ENCODE measurements at regions not wholly inside any gene's neighbourhood (a gene's known extent, or its start where the extent isn't known, plus 50 kb on each side); places are given as distances from the start of the nearest gene placed in this dataset.

DNA sequence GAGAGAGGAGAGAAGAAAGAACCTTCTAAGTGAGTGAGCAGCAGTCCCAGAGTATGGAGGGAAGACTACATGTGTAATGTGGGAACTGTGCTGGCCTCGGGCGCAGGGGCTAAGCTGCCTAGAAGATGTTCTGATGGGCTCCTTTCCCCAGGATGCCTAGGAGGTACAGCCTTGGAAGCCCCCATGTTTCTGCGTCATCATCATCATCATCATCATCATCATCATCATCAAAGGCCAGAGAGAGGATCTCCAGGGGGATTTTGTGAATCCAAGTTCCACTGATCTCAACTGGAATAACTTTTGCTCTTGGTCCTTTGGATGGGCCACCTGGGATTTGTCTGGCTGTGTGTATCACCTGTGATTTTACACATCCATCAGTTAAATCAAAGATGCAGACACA lies 86.0 kb downstream of the BUB3 start:
- Histone ChIP-seq H3K4me1 (ENCODE audit: low read depth) (no peaks in the 10 kb centered on the region), H3K36me3 (ENCODE audit: low read depth) (no peaks in the 10 kb centered on the region), H3K9me3 (no peaks in the 10 kb centered on the region), H3K4me3 (no peak overlapping the region)
- DNase-seq = no peak
- TF ChIP-seq, protein P1, sequence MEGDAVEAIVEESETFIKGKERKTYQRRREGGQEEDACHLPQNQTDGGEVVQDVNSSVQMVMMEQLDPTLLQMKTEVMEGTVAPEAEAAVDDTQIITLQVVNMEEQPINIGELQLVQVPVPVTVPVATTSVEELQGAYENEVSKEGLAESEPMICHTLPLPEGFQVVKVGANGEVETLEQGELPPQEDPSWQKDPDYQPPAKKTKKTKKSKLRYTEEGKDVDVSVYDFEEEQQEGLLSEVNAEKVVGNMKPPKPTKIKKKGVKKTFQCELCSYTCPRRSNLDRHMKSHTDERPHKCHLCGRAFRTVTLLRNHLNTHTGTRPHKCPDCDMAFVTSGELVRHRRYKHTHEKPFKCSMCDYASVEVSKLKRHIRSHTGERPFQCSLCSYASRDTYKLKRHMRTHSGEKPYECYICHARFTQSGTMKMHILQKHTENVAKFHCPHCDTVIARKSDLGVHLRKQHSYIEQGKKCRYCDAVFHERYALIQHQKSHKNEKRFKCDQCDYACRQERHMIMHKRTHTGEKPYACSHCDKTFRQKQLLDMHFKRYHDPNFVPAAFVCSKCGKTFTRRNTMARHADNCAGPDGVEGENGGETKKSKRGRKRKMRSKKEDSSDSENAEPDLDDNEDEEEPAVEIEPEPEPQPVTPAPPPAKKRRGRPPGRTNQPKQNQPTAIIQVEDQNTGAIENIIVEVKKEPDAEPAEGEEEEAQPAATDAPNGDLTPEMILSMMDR (IDR thresholded peaks at IDR 0.05) = no peak
- no peak for ATAC-seq
- intact Hi-C loops (cut with DNase I, micrococcal nuclease) = no loop called here

DNA sequence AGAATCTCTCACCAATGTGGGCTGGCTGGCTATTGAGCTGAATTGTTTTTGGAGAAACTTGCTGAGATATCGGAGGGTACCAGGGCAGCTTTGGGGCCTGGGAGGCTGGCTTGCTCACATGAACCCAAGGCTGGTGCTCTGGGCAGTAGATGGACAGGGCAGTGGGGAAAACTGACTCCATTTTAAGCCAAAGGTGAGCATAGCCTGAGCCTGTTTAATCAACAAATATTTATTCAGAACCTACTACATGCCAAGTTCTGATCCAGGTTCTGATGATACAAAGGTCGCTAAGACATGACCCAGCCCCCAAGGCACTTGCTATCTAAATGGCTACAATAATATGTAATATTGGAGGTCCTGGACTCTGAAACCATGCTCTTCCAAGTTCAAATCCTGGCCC lies 86.6 kb downstream of the BUB3 start:
- TF ChIP-seq, protein P1 (IDR thresholded peaks at IDR 0.05) = no peak
- Histone ChIP-seq H3K4me3 (no peak overlapping the region), H3K36me3 (ENCODE audit: low read depth) (no peaks in the 10 kb centered on the region), H3K4me1 (ENCODE audit: low read depth) (no peaks in the 10 kb centered on the region), H3K9me3 (no peaks in the 10 kb centered on the region)
- intact Hi-C loops (cut with DNase I, micrococcal nuclease) = no loop called here
- no peak for DNase-seq
- no peak for ATAC-seq

DNA sequence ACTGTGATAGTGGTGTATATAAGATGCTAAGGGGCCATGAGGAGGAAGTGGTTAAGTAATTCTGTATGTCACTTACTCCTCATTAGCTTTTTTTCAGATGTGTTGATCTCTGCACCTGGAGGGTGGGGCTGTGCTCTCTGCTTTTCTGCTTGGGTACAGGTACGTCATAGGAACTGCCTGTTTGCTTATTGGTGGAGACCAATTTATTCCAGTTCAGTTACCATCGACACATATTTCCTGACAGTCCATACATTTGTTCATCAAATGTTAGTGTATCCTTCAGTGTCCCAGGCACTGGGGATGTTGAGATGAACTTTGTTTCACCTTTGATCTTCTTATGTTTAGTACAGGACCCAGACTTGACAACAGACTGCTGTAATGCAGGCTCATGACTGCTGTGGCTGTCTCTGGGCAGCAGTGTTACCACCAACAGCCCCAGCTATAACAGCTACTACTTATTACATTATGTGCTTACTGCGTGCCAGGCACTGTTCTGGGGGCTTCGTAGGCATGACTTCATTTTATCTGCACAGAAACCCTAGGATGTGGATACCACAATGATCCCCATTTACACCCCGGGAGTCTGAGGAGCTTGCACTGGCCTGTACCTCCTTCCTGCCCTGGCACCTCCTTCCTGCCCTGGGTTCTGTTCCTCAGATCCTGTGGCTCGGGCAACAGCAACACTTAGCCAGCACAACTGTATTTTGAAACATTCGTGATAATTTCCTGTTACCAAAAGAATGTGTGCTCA lies 87.4 kb downstream of the BUB3 start:
- intact Hi-C loops (cut with DNase I, micrococcal nuclease) = no loop called here
- Histone ChIP-seq H3K4me3 (no peak overlapping the region), H3K36me3 (ENCODE audit: low read depth) (no peaks in the 10 kb centered on the region), H3K9me3 (no peaks in the 10 kb centered on the region), H3K4me1 (ENCODE audit: low read depth) (no peaks in the 10 kb centered on the region)
- peak; percentile 85 for ATAC-seq
- TF ChIP-seq, protein P1 (IDR thresholded peaks at IDR 0.05) = no peak
- DNase-seq = peak in 1 of 3 donors; percentile 30

DNA sequence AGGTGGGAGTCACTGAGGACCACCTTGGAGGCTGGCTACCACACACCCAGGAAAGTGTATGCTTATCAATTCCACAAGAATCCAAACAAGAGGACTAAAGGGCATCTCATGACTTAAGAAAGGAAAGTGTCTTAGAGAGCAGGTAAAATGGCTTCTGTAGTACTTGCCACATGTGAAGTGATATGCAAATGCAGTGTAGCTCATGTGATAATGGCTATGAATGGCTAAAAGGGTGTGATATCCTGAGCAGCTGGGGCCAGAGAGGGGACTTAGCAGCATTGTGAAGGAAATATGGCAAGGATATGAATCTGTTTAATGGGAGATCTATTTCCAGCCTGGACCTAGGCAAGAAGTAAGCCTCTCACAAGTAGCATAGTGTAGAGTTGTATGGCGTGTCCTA lies 90.5 kb downstream of the BUB3 start:
- no peaks in the 10 kb centered on the region for H3K9me3 ChIP-seq
- H3K4me3 ChIP-seq = no peak overlapping the region
- ATAC-seq = no peak
- TF ChIP-seq, protein P1 (IDR thresholded peaks at IDR 0.05) = no peak
- H3K36me3 ChIP-seq (ENCODE audit: low read depth) = no peaks in the 10 kb centered on the region
- intact Hi-C loops (cut with DNase I, micrococcal nuclease) = no loop called here
- no peak for DNase-seq
- no peaks in the 10 kb centered on the region for H3K4me1 ChIP-seq (ENCODE audit: low read depth)

DNA sequence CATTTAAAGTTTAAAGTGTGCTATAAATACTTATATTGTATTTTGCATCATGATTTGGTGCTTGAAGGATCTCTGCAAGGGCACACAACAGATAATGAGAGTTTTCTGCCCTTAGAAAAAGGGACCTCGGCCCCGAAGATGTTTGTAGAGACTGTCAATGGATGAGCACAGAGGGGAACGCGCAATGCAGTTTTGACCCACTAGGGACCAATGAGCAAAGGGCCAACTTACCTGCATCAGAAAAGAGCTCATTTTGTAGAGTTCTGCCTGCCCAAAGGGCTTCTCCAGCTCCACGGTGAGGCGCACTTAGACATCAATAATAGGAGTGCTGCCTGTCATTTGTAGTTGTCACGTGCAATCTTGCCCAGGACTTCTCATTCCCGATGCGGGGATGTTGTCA lies 91.1 kb downstream of the BUB3 start:
- TF ChIP-seq, protein P1 (IDR thresholded peaks at IDR 0.05) = no peak
- Histone ChIP-seq H3K4me3 (no peak overlapping the region), H3K9me3 (no peaks in the 10 kb centered on the region), H3K4me1 (ENCODE audit: low read depth) (no peaks in the 10 kb centered on the region), H3K36me3 (ENCODE audit: low read depth) (no peaks in the 10 kb centered on the region)
- intact Hi-C loops (cut with DNase I, micrococcal nuclease) = no loop called here
- ATAC-seq (no peak), DNase-seq (no peak)

DNA sequence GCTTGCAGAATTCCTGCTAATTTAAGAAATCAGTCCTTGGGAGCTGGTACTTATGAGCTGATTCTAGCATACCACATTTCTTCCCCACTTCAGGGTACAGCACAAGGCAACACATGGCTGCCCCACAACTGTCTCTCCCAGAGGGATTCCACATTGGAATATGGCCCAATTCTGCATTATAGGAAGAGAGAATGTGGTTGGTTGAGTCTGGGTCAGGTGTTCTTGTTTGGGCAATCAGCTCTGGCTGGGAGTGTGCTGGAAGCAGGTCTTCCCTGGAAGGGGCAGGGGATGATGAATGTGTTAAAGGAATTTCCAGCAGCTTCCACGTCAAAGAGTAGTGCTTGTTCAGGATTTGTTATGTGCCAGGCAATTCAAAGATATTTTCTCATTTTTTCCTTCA lies 95.7 kb downstream of the BUB3 start:
- Histone ChIP-seq H3K36me3 (ENCODE audit: low read depth) (no peaks in the 10 kb centered on the region), H3K9me3 (no peaks in the 10 kb centered on the region), H3K4me3 (no peak overlapping the region), H3K4me1 (ENCODE audit: low read depth) (no peaks in the 10 kb centered on the region)
- no peak for ATAC-seq
- TF ChIP-seq, protein P1 (IDR thresholded peaks at IDR 0.05) = no peak
- DNase-seq = no peak
- intact Hi-C loops (cut with DNase I, micrococcal nuclease) = no loop called here
